Posterior cingulate gyrus (tissue), 11 donors: ENCODE measurements at regions not wholly inside any gene's neighbourhood (a gene's known extent, or its start where the extent isn't known, plus 50 kb on each side); places are given as distances from the start of the nearest gene placed in this dataset.
"Not testable (repeated sequence)": the region's sequence is repeated elsewhere in the genome, so short reads cannot be mapped to it uniquely, and the experiment has no call there.

Experiments used
- DNase-seq, 10 donors: peaks; one replicate each; pipeline versions ENCODE4 v3.0.0 to v3.0.0-alpha.2; 2020 to 2021; ENCODE audit warnings: mixed read lengths in 3 of 10
- intact Hi-C: fragments of 100-400 bp; cut with DNase I; formaldehyde crosslinking; loops from one replicate; pipeline ENCODE4 v1.15.1; 2023

- intact Hi-C loops, DNase-seq: not testable (repeated sequence)
Observed at GRCh38 chrY:17827155-17827554, 52.9 kb downstream of the CDY2B start.

DNA sequence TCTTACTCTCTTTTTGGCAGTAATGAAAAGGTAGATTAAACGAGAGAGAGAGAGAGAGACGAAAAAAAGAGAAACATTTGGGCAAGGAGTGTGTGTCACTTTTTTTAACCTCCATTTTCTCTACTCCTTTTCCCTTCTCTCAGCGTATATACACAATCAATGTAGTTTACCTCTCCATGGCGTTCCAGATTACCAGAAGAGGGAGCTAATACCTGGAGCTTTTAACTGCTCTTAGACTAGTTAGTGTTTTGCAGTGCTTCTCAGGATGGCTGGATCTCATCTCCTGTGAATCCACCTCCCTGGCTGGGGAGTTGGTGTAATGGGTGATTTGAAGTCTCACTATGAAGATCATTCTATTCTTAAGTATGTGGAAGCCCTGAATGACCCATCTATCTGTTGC lies 60.3 kb downstream of the CDY2B start:
- intact Hi-C loops, DNase-seq: not testable (repeated sequence)

DNA sequence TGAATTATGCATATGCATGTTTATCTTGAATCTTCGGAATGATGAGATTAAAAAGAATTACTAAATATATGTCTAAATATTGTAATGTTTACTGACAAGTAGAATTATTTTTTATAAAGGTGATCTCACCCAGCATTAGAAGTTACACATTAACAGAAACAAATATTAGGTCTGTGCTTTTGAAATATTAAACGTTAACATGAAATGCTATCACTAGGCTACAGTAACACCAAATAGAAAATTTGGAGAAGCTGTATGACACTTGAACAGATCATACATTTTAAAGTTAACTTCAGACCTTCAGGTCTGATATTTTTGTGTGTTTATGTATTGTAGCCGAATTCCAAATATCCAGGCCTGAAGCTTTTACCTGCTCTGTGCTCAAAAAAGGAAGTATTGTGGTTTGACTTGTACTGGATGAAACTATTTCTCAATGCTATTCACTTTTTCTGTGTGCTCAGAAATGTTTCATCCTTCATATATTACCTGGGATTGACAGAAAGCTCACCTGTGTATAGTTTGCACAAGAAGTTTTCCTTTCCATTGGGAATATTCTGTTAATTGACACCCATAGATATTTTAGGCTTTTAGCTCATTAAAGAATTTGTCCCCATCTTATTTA lies 60.9 kb downstream of the CDY2B start:
- intact Hi-C loops, DNase-seq: not testable (repeated sequence)

DNA sequence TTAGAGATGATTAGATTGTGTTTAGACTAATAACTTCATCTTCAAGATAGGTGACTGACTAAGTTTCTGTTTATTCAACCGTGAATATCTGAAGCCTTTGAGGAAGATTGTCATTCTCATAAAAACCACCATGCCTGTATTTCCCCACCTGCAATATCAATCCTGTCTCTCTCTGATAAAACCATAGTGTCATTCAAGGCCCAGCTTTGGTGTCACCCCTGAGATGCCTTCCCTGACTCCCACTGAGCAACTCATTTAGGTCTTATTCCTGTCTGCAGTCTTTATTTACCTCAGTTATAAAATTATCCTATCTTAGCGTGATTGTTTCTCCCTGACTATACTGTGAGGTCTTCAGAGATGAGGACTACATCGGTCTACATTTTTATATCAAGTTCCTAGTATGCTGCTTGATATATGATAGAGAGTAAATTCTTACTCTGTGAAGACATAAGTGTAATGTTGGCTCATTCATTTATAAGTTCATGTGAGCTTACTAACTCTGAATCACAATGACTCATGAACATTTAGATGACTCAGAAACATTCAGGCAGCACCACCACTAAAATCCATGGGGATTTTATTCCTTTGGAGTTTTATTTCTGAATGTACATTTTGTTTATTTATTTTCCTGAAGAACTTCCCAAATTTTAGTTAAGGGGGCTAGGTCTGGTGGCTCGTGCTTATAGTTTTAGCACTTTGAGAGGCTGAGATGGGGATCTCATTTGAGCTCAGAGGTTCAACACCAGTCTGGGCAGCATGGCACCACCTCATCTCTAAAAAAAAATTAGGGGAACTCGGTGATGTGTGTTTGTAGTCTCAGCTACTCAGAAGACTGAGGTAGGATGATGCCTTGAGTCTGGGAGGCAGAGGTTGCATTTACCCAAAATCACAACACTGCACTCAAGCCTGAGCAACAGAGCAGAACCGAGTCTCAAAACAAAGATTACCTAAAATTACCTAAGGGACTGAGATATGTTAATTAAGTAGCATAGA lies 62.6 kb downstream of the CDY2B start:
- DNase-seq, intact Hi-C loops: not testable (repeated sequence)

DNA sequence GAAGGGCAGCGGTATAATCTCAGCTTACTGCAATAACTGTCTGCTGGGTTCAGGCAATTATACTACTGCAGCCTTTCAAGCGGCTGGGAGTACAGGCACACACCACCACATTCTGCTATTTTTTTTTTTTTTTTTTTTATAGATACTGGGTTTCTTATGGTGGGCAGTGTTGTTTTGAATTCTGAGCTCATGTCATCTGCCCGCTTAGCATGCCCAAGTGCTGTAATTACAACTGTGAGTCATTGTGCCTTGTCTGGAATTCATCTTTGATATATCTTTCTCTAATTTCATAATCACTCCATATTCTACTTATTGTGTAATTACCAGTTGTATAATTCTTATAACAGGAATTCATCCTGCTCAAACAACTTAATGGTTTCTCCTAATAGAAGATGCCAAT lies 67.4 kb downstream of the CDY2B start:
- intact Hi-C loops, DNase-seq: not testable (repeated sequence)

GRCh38 chrY:17799915-17800314 lies 80.1 kb downstream of the CDY2B start:
- intact Hi-C loops, DNase-seq: not testable (repeated sequence)

DNA sequence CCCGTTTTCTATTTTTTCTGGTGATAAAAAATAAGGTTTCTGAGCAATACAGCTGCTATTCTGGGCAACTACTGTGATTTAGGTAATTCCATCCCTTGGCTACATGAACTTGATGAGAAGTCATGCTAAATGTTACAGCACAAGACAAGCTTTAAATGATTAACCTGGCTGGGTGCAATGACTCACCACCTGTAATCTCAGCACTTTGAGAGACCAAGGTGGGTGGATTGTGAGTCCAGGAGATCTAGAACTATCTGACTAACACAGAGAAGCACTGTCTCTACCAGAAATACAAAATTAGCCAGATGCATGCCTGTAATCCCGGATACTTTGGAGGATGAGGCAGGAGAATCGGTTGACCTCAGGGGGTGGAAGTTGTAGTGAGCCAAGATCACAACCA lies 92.8 kb downstream of the CDY2B start:
- intact Hi-C loops, DNase-seq: not testable (repeated sequence)

GRCh38 chrY:17766000-17766699 lies 113.9 kb downstream of the CDY2B start:
- intact Hi-C loops, DNase-seq: not testable (repeated sequence)

DNA sequence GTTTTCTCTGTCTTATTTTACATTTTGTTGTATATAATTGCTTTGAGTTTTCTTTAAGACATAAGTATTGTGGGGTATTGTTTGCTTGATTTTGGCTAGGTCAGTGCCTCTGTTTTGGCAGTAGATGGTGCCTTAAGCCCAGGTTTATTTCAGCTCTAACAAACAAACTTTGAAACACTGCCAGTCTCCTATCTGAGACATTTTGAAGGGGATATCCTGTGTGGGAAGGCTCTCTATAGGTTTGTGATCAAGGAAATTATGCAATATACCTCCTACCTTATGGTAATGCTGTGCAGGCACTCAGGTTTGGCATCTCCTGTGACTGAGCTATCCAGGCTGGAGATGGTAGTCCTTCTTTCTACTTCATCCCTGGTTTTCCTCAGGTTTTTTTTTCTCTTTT lies 120.8 kb downstream of the CDY2B start:
- DNase-seq, intact Hi-C loops: not testable (repeated sequence)

- intact Hi-C loops, DNase-seq: not testable (repeated sequence)
Observed at GRCh38 chrY:17752887-17753497, 127.0 kb downstream of the CDY2B start.

DNA sequence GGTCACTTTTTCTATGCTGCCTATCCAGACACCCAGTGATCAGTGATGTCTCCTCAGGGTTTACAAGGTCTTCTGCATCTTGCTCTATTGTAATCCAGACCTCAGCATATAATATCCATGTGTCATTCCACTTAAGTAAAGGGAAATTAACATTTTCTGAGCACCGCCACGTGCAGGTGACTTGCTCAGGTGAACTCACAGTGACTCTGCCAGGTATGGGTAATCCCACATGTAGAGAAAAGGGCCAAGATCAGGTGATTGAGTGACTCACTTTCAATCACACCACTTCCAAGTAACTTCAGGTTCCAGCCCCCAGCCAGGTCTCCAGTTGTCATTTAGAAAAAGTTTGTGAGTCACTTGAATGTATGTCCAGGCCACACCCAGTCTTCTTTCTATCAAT lies 140.2 kb downstream of the CDY2B start:
- intact Hi-C loops, DNase-seq: not testable (repeated sequence)

GRCh38 chrY:17729474-17729873 lies 150.5 kb downstream of the CDY2B start:
- DNase-seq, intact Hi-C loops: not testable (repeated sequence)

- DNase-seq, intact Hi-C loops: not testable (repeated sequence)
Observed at GRCh38 chrY:17716329-17717043, 163.5 kb downstream of the CDY2B start.

DNA sequence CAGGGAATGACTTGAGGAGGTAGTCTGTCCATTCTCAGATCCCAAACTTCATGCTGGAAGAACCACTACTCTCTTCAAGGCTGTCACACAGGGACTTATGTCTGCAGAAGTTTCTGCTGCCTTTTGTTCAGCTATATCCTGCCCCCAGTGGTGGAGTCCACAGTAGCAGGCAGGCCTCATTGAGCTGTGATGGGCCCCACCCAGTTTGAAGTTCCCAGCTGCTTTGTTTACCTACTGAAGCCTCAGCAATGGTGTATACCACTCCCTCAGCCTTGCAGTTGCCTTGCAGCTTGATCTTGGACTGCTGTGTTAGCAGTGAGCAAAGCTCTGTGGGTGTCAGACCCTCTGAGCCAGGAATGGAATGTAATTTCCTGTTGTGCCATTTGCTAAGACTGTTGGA lies 212.0 kb downstream of the CDY2B start:
- DNase-seq, intact Hi-C loops: not testable (repeated sequence)

DNA sequence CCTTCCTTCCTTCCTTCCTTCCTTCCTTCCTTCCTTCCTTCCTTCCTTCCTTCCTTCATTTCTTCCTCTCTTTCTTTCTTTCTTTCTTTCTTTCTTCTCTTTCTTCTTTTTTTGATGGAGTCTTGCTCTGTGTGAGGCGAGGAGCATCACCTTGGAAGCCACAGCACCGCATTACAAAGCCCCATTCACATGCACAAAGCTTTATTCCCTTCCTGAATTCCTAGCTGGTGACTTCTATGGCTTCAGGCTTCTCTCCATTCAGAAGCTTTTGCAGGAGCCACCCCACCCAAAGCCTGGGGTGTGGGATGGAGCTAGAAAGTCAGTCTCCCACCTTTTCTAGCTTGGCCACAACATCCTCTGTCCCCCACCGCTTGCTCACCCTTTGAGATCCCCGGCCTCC lies 237.0 kb downstream of the CDY2B start:
- DNase-seq, intact Hi-C loops: not testable (repeated sequence)

GRCh38 chrY:17634484-17634883 lies 245.5 kb downstream of the CDY2B start:
- intact Hi-C loops, DNase-seq: not testable (repeated sequence)

GRCh38 chrY:17611256-17611655 lies 268.8 kb downstream of the CDY2B start:
- DNase-seq, intact Hi-C loops: not testable (repeated sequence)

- intact Hi-C loops: not testable (repeated sequence)
Observed at GRCh38 chrY:17610649-17611048, 269.4 kb downstream of the CDY2B start.

DNA sequence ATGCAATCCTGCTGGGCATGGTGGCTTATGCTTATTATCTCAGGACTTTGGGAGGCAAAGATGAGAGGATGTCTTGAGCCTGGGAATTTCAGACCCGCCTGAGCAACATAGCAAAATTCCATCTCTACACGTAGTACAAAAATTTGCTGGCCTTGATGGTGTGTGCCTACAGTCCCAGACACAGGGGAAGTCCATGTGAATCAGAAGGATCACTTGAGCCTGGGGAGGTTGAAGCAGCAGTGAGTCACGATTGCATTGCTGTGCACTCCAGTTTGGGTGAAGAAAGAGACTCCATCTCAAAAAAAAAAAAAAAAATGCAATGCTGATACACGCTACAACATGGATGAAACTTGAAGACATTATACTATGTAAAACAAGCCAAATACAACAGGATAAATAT lies 272.9 kb downstream of the CDY2B start:
- intact Hi-C loops, DNase-seq: not testable (repeated sequence)

More at GRCh38 chrY:17610649-17611048, 269.4 kb downstream of the CDY2B start:
- not testable (repeated sequence) for DNase-seq

- DNase-seq, intact Hi-C loops: not testable (repeated sequence)
Observed at GRCh38 chrY:17599263-17599662, 280.8 kb downstream of the CDY2B start.
